MM.1S (cell line): ENCODE measurements at regions not wholly inside any gene's neighbourhood (a gene's known extent, or its start where the extent isn't known, plus 50 kb on each side); places are given as distances from the start of the nearest gene placed in this dataset.

Experiments used
- EZH2 ChIP-seq: fragments of 300-600 bp; sonication (generic); optimal IDR thresholded peaks from 2 replicates; pipeline ENCODE3; 2017; ENCODE audit warnings: low read depth, mild to moderate bottlenecking, antibody characterized with exemption, low read length, mixed read lengths
- EZH2phosphoT487 ChIP-seq: fragments of 300-600 bp; sonication (generic); IDR thresholded peaks from 2 replicates; pipeline ENCODE4 v1.6.1; 2018; ENCODE audit warnings: antibody characterized with exemption, low read length

DNA sequence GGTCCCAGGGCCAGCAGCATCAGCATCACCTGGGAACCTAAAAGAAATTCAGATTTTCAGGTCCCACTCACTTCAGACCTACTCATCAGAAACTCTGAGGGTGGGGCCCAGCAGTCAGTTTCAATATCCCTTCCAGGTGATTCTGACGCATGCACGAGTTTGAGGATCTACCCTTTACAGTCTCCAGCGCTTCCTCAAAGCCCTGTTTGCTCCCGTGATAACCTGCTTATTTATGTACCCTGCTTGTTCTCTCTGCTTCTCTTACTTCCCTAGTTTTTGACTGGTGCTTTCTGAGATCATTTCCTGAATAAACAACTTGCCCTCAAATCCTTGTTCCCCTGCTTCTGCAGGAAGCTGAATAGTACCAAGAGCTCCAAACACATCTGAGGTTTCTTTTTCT is 245.3 kb downstream of the ZNF621 start:
- TF ChIP-seq EZH2 (no peak), EZH2phosphoT487 (no peak)
